ENCODE measurements at regions not wholly inside any gene's neighbourhood (a gene's known extent, or its start where the extent isn't known, plus 50 kb on each side); places are given as distances from the start of the nearest gene placed in this dataset.

DNA sequence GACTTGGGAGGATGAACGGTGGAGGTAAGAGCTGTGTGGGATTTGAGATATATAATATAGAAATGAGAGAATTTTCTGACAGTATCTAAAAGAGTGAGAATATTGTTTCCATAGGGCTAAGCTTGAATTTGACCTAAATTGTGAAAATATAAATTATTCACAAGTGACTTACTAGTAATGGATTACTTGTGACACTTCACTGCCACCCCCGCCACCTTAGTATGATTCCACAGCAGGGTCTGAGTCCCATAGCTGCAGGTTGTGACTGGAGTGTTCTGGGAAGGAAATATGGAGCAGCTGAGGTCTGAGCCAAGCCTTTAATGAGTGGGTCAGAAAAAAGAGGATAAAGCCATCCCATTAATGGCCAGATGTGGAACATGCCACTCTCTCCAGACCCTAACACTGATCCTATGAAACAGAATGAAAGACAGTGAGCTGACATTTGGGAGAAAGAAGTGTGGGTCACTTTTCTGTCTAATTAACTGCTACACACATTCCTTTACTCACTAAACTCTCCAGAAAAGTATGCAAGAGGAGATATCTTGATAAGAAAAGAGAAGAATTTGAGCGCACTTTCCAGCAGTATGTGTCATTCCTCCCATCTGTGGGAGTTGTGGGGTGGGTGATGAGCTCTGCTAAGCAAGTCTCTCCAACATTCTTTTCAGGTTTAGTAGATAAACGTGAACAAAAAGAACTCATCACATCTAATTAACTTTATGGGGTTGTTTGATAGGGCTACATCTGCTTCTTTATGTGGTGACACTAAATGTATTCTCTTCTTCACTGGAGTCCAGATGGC, 1193.4 kb downstream of the SORCS3 start:
- no peak for TF ChIP-seq CTCF (IDR thresholded peaks at IDR 0.05)
- no peak for TF ChIP-seq POLR2A (IDR thresholded peaks at IDR 0.05)
- TF ChIP-seq EP300 (IDR thresholded peaks at IDR 0.05; ENCODE audit: low read depth), result no peak
- TF ChIP-seq POLR2AphosphoS5 (IDR thresholded peaks at IDR 0.05), result no peak
- Histone ChIP-seq H3K27ac (no peak overlapping the region), H3K4me3 (no peak overlapping the region), H3K9me3 (no peaks in the 10 kb centered on the region), H3K4me1 (peaks cover 0 to 8% (median 0%) of the 10 kb centered on the region in 4 donors), H3K27me3 (no peaks in the 10 kb centered on the region), H3K36me3 (no peaks in the 10 kb centered on the region)
- intact Hi-C loops (cut with DNase I; ENCODE audit: low total_unique reads) (no loop called here), in situ Hi-C loops (cut with MboI; ENCODE audit: low pct_ligation_motif_present in 1 of 4, low pct_unique_long_range_greater_than_20kb in 1 of 4, low sequenced_read_pairs in 3 of 4) (no loop called here)
- no peak for DNase-seq
- WGBS, 2 donors (ENCODE audit: low coverage in 1 of 2), result 76 to 85% methylated on average over 4 of the region's 4 CpGs

GRCh38 chr10:105827133-105827532, 1186.0 kb downstream of the SORCS3 start:
- H3K27me3 ChIP-seq, result no peaks in the 10 kb centered on the region
- no peaks in the 10 kb centered on the region for H3K36me3 ChIP-seq
- in situ Hi-C loops (cut with MboI; ENCODE audit: low pct_ligation_motif_present in 1 of 4, low pct_unique_long_range_greater_than_20kb in 1 of 4, low sequenced_read_pairs in 3 of 4), result no loop called here
- no peak overlapping the region for H3K4me3 ChIP-seq
- no peaks in the 10 kb centered on the region for H3K9me3 ChIP-seq
- H3K27ac ChIP-seq, result no peak overlapping the region
- WGBS, 2 donors (ENCODE audit: low coverage in 1 of 2), result 58 to 67% methylated on average over 1 of the region's 1 CpG
- intact Hi-C loops (cut with DNase I; ENCODE audit: low total_unique reads), result no loop called here
- no peaks in the 10 kb centered on the region for H3K4me1 ChIP-seq
- no peak for DNase-seq
- TF ChIP-seq CTCF (IDR thresholded peaks at IDR 0.05) (no peak), POLR2AphosphoS5 (IDR thresholded peaks at IDR 0.05) (no peak), EP300 (IDR thresholded peaks at IDR 0.05; ENCODE audit: low read depth) (no peak), POLR2A (IDR thresholded peaks at IDR 0.05) (no peak)

DNA sequence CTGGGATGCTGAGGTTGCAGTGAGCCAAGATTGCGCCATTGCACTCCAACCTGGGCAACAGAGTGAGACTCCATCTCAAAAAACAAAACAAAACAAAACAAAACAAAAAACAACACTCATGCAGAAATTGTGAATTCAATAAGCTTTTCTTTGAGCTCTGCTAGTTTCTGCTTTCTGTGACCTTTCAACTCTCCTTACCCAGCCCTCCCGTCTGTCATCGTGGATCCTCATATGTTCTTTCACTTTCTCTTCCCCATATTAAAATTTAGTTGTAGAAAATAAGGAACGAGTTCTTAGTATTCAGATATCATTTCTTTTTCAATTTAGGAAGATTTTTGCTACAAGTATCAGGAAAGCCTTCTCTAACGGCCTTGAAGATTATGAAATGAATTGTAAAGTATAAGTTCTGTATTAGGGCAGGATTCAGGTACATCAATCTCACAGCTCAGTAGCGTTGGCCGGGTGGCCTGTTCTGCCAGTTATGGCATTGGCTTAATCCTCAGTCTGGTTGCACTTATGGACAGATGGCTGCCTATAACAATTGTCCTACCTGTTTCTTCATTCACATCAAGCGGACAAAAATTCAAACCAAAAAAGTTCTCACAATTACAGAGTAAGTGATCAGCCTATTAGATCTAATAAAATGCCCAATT, 1167.0 kb downstream of the SORCS3 start:
- no peaks in the 10 kb centered on the region for H3K27me3 ChIP-seq
- whole genome bisulfite sequencing, 2 donors (ENCODE audit: low coverage in 1 of 2), result 68 to 76% methylated on average over 5 to 8 of the region's 8 CpGs
- DNase-seq, result no peak
- in situ Hi-C loops (cut with MboI; ENCODE audit: low pct_ligation_motif_present in 1 of 4, low pct_unique_long_range_greater_than_20kb in 1 of 4, low sequenced_read_pairs in 3 of 4), result no loop called here
- TF ChIP-seq POLR2AphosphoS5 (IDR thresholded peaks at IDR 0.05), result no peak
- TF ChIP-seq CTCF (IDR thresholded peaks at IDR 0.05), result no peak
- no peak for TF ChIP-seq EP300 (IDR thresholded peaks at IDR 0.05; ENCODE audit: low read depth)
- no peak for TF ChIP-seq POLR2A (IDR thresholded peaks at IDR 0.05)
- no peaks in the 10 kb centered on the region for H3K36me3 ChIP-seq
- H3K9me3 ChIP-seq, result no peaks in the 10 kb centered on the region
- no peak overlapping the region for H3K4me3 ChIP-seq
- intact Hi-C loops (cut with DNase I; ENCODE audit: low total_unique reads), result no loop called here
- no peak overlapping the region for H3K27ac ChIP-seq
- no peaks in the 10 kb centered on the region for H3K4me1 ChIP-seq

GRCh38 chr10:105803206-105803605, 1162.1 kb downstream of the SORCS3 start:
- Histone ChIP-seq H3K4me1 (no peaks in the 10 kb centered on the region), H3K9me3 (no peaks in the 10 kb centered on the region), H3K36me3 (no peaks in the 10 kb centered on the region), H3K4me3 (no peak overlapping the region), H3K27me3 (no peaks in the 10 kb centered on the region), H3K27ac (no peak overlapping the region)
- TF ChIP-seq CTCF (IDR thresholded peaks at IDR 0.05) (no peak), POLR2AphosphoS5 (IDR thresholded peaks at IDR 0.05) (no peak), POLR2A (IDR thresholded peaks at IDR 0.05) (no peak), EP300 (IDR thresholded peaks at IDR 0.05; ENCODE audit: low read depth) (no peak)
- in situ Hi-C loops (cut with MboI; ENCODE audit: low pct_ligation_motif_present in 1 of 4, low pct_unique_long_range_greater_than_20kb in 1 of 4, low sequenced_read_pairs in 3 of 4) (no loop called here), intact Hi-C loops (cut with DNase I; ENCODE audit: low total_unique reads) (no loop called here)
- DNase-seq, result no peak
- 16% methylated on average over 2 of the region's 2 CpGs; no CpG with 5 or more reads in 1 of the 2 donors for WGBS, 2 donors (ENCODE audit: low coverage in 1 of 2)
